GM13976 (cell line): ENCODE measurements at regions not wholly inside any gene's neighbourhood (a gene's known extent, or its start where the extent isn't known, plus 50 kb on each side); places are given as distances from the start of the nearest gene placed in this dataset.

ENCODE experiments used
- DNase-seq: peaks from one replicate; pipeline ENCODE4 v3.0.0; 2012; ENCODE audit warnings: low spot score
- CTCF ChIP-seq: IDR thresholded peaks from 2 replicates; pipeline ENCODE4 v1.5.1; 2012; ENCODE audit warnings: borderline replicate concordance, mild to moderate bottlenecking; ENCODE audit not compliant: insufficient read depth; ENCODE audit errors: extremely low read depth, missing control alignments, control extremely low read depth
- in situ Hi-C: fragments of 300-500 bp; cut with MboI; formaldehyde crosslinking; loops from one replicate; pipeline ENCODE4 v1.12.0; 2022; ENCODE audit warnings: low sequenced_read_pairs, mixed read lengths, inconsistent platforms; ENCODE audit not compliant: unreplicated experiment

- in situ Hi-C loops, result no loop called here
- TF ChIP-seq CTCF, result no peak
- no peak for DNase-seq
These were observed 311.5 kb upstream of the ID4 start for GRCh38 chr6:19525673-19526072.

DNA sequence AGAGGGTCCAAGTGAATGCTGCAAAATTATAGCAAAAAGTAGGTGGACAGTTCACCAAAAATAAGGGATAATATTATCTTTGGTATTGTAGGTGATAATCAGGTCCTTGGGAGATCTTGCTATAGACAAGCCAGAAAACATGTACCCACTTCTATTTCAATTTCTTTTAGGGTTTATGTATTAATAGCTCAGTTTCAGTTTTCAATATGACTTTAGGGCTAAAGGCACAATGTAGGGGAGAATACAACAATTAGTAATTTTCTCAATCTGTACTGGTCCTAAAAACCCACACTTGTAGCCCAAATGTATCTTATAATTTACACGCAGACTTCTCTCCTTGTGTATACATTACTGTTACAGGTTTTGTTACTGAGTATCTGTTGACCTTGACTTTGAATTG is 307.0 kb upstream of the ID4 start:
- no peak for DNase-seq
- in situ Hi-C loops, result no loop called here
- no peak for TF ChIP-seq CTCF

DNA sequence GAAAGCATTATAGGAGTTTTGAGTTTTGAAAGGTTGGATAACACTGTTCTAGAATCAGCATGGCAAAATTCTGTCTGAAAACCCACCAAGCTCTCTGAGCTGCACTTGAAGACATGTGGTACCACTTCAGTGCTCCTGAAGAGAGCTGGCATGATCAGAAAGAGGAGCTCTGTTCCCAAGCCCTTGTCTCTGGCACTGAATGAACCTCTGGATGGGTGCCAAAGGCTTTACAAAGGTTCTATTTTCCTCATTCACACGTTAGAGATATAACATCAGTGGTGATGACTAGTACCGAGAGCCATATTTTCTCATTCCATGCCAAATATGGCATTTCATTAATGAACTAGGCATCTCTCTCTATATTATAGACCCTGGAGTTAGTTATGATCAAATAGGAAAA is 301.8 kb upstream of the ID4 start:
- no peak for TF ChIP-seq CTCF
- DNase-seq, result no peak
- in situ Hi-C loops, result no loop called here

DNA sequence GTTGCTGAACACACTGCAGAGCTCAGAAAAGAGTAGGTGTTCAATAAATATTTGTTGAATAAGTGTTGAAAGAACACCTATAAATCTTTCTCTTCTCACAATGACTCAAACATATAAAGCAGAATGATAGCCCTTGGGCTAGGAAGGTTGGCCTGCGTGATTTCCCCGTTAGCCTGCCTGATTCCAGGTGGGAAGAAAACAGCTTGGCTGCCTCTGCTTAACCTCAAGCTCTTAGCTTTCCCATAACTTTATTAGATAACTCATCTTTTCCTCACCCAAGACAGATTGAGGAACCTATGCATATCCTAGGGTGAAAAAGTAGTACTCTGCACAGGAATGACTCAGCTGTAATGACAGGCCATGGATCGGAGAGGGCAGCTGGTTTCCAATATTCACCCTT is 300.3 kb upstream of the ID4 start:
- no peak for DNase-seq
- in situ Hi-C loops, result no loop called here
- TF ChIP-seq CTCF, result no peak

- DNase-seq, result no peak
- in situ Hi-C loops, result no loop called here
- TF ChIP-seq CTCF, result no peak
These were observed 299.1 kb upstream of the ID4 start for GRCh38 chr6:19538096-19538495.

DNA sequence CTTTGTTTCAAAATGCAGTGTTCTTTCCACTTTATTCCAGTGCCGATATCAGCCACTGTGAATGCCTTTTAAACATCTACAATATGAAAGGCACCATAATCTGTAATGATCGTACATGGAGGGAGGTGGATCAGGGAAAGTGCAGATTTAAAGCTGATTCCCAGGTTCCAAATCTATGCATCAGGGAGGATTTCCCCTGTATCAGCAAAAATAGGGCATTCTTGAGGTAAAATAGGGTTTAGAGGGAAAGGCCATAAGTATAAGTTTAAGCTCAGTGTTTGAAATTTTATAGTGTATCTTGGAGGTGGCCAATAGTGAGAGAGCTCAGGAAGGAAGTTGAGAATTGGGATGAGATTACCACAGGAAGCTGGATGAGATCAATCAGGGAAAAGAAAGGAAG is 289.7 kb upstream of the ID4 start:
- in situ Hi-C loops, result no loop called here
- no peak for TF ChIP-seq CTCF
- DNase-seq, result no peak

GRCh38 chr6:19549109-19549508 is 288.1 kb upstream of the ID4 start:
- in situ Hi-C loops, result no loop called here
- no peak for DNase-seq
- TF ChIP-seq CTCF, result no peak
